Left renal cortex interstitium (tissue), 4 donors: ENCODE measurements at regions not wholly inside any gene's neighbourhood (a gene's known extent, or its start where the extent isn't known, plus 50 kb on each side); places are given as distances from the start of the nearest gene placed in this dataset.
"Not testable (repeated sequence)": the region's sequence is repeated elsewhere in the genome, so short reads cannot be mapped to it uniquely, and the experiment has no call there.

Experiments
- DNase-seq, 4 donors: peaks; one replicate each; pipeline ENCODE4 v3.0.0-alpha.2; 2013; ENCODE audit warnings: low read depth in 4 of 4, low spot score in 2 of 4, missing footprints in 1 of 4

GRCh38 chr13:58950911-58951310, 1212.8 kb downstream of the DIAPH3 start:
- DNase-seq: no peak

- no peak for DNase-seq
Measured at GRCh38 chr13:58953638-58954037, 1210.1 kb downstream of the DIAPH3 start.

GRCh38 chr13:58955546-58956385, 1208.0 kb downstream of the DIAPH3 start:
- DNase-seq: no peak

GRCh38 chr13:58958097-58958496, 1205.6 kb downstream of the DIAPH3 start:
- DNase-seq: not testable (repeated sequence)

GRCh38 chr13:58960888-58961287, 1202.8 kb downstream of the DIAPH3 start:
- no peak for DNase-seq

- no peak for DNase-seq
Measured at GRCh38 chr13:58963321-58963720, 1200.4 kb downstream of the DIAPH3 start.

GRCh38 chr13:58964048-58964447, 1199.7 kb downstream of the DIAPH3 start:
- DNase-seq: no peak

- DNase-seq: no peak
Measured at GRCh38 chr13:58977085-58977484, 1186.6 kb downstream of the DIAPH3 start.

GRCh38 chr13:58978331-58978730, 1185.4 kb downstream of the DIAPH3 start:
- no peak for DNase-seq

GRCh38 chr13:58979851-58980250, 1183.9 kb downstream of the DIAPH3 start:
- no peak for DNase-seq

GRCh38 chr13:58985845-58986244, 1177.9 kb downstream of the DIAPH3 start:
- DNase-seq: no peak

- no peak for DNase-seq
Measured at GRCh38 chr13:58989556-58989955, 1174.2 kb downstream of the DIAPH3 start.

GRCh38 chr13:58991826-58992477, 1171.8 kb downstream of the DIAPH3 start:
- no peak for DNase-seq

- DNase-seq: no peak
Measured at GRCh38 chr13:58992478-58993042, 1171.2 kb downstream of the DIAPH3 start.

- DNase-seq: no peak
Measured at GRCh38 chr13:58994077-58994476, 1169.7 kb downstream of the DIAPH3 start.

- DNase-seq: no peak
Measured at GRCh38 chr13:58994777-58995176, 1169.0 kb downstream of the DIAPH3 start.

GRCh38 chr13:58998716-58999115, 1165.0 kb downstream of the DIAPH3 start:
- DNase-seq: no peak

- no peak for DNase-seq
Measured at GRCh38 chr13:58999851-59000250, 1163.9 kb downstream of the DIAPH3 start.

GRCh38 chr13:59000770-59001169, 1163.0 kb downstream of the DIAPH3 start:
- DNase-seq: no peak

- DNase-seq: no peak
Measured at GRCh38 chr13:59012731-59013130, 1151.0 kb downstream of the DIAPH3 start.

GRCh38 chr13:59016250-59016649, 1147.5 kb downstream of the DIAPH3 start:
- DNase-seq: no peak

GRCh38 chr13:59024434-59024833, 1139.3 kb downstream of the DIAPH3 start:
- no peak for DNase-seq
